ENCODE measurements at regions not wholly inside any gene's neighbourhood (a gene's known extent, or its start where the extent isn't known, plus 50 kb on each side); places are given as distances from the start of the nearest gene placed in this dataset.

DNA sequence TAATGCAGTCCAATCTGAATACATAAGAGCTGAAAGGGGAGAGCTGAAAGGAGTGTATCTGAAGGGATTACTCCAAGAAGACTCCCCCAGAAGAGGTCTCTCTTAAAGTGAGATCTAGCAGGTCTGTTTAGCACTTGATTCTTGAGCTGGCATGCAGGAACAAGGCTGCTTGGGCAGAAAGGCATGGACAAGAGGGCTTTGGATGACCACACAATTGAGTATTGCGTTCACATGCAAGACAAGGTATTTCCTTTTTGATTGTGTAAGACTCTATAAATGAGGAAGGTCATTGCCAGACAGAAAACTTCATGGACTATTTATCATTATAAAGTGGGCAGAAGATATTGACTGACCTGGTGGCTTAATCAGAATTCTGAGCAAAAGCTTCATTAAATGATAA lies 145.5 kb upstream of the AFF2 start:
- Histone ChIP-seq H3K4me1 (no peaks in the 10 kb centered on the region), H3K27ac (no peak overlapping the region), H3K4me3 (no peak overlapping the region), H3K36me3 (no peaks in the 10 kb centered on the region), H3K9me3 (no peaks in the 10 kb centered on the region), H3K27me3 (no peaks in the 10 kb centered on the region)
- intact Hi-C loops (cut with DNase I): no loop called here
- no peak for DNase-seq
- TF ChIP-seq CTCF (IDR thresholded peaks at IDR 0.05) (no peak), POLR2AphosphoS5 (IDR thresholded peaks at IDR 0.05) (no peak), EP300 (IDR thresholded peaks at IDR 0.05) (no peak), POLR2A (IDR thresholded peaks at IDR 0.05) (no peak)
- WGBS, 2 donors: 67 to 68% methylated on average over 1 of the region's 1 CpG

- Histone ChIP-seq H3K9me3 (no peaks in the 10 kb centered on the region), H3K36me3 (no peaks in the 10 kb centered on the region), H3K27ac (no peak overlapping the region), H3K4me1 (no peaks in the 10 kb centered on the region), H3K4me3 (no peak overlapping the region), H3K27me3 (no peaks in the 10 kb centered on the region)
- TF ChIP-seq CTCF (IDR thresholded peaks at IDR 0.05): no peak
- TF ChIP-seq POLR2A (IDR thresholded peaks at IDR 0.05): no peak
- no peak for TF ChIP-seq POLR2AphosphoS5 (IDR thresholded peaks at IDR 0.05)
- TF ChIP-seq EP300 (IDR thresholded peaks at IDR 0.05): no peak
- intact Hi-C loops (cut with DNase I): no loop called here
- DNase-seq: no peak
Measured at GRCh38 chrX:148361641-148362040, 138.8 kb upstream of the AFF2 start.

DNA sequence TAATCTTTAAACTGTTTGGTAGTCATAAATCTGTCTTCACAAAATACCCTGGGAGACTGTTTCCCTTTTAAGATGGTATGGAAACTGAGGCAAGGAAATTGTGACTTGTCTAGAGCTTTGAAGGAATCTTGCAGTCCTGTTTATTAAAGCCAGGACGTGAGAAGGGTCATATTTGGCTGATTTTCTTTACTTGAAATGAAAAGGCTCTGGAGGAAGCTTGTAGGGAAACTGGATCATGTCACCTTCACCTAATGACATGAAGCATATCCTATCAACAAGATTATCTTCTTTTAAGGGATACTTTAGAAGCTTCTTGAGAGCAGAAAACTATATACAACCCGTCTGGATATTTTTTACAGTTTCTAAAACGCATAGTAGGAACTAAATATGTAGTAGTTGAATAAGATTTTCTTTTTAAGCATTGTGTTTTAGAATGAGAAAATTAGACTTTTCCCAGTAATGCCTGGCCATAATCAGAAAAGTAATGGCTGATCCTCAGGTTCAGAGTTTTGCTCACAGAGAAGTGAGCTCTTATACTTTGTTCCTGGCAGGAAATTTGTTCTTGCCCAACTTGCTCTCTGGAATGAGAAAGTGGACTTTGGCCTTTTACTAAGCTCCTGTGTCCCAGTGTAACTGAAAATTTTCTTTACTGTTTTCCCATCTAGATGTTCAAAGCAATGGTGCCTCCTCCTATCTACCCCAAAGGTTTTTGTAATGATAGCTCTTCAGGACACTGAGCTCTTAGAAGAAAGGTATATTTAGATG lies 136.8 kb upstream of the AFF2 start:
- no peak overlapping the region for H3K27ac ChIP-seq
- H3K27me3 ChIP-seq: no peaks in the 10 kb centered on the region
- no peak overlapping the region for H3K4me3 ChIP-seq
- 71 to 76% methylated on average over 3 of the region's 3 CpGs for WGBS, 2 donors
- no peaks in the 10 kb centered on the region for H3K36me3 ChIP-seq
- intact Hi-C loops (cut with DNase I): no loop called here
- DNase-seq: no peak
- no peaks in the 10 kb centered on the region for H3K9me3 ChIP-seq
- no peaks in the 10 kb centered on the region for H3K4me1 ChIP-seq
- TF ChIP-seq CTCF (IDR thresholded peaks at IDR 0.05): no peak
- no peak for TF ChIP-seq POLR2AphosphoS5 (IDR thresholded peaks at IDR 0.05)
- no peak for TF ChIP-seq EP300 (IDR thresholded peaks at IDR 0.05)
- no peak for TF ChIP-seq POLR2A (IDR thresholded peaks at IDR 0.05)

GRCh38 chrX:148365233-148365632 lies 135.2 kb upstream of the AFF2 start:
- H3K27ac ChIP-seq: no peak overlapping the region
- WGBS, 2 donors: 60 to 77% methylated on average over 2 of the region's 2 CpGs

More at GRCh38 chrX:148365233-148365632, 135.2 kb upstream of the AFF2 start:
- H3K9me3 ChIP-seq: no peaks in the 10 kb centered on the region
- no peaks in the 10 kb centered on the region for H3K27me3 ChIP-seq
- no peak for TF ChIP-seq POLR2AphosphoS5 (IDR thresholded peaks at IDR 0.05)
- TF ChIP-seq POLR2A (IDR thresholded peaks at IDR 0.05): no peak
- TF ChIP-seq EP300 (IDR thresholded peaks at IDR 0.05): no peak
- no peak for TF ChIP-seq CTCF (IDR thresholded peaks at IDR 0.05)
- no peaks in the 10 kb centered on the region for H3K4me1 ChIP-seq
- no peak for DNase-seq
- no peaks in the 10 kb centered on the region for H3K36me3 ChIP-seq
- intact Hi-C loops (cut with DNase I): no loop called here
- H3K4me3 ChIP-seq: no peak overlapping the region

All from sigmoid colon (tissue), 6 donors.